ENCODE measurements at regions not wholly inside any gene's neighbourhood (a gene's known extent, or its start where the extent isn't known, plus 50 kb on each side); places are given as distances from the start of the nearest gene placed in this dataset.

DNA sequence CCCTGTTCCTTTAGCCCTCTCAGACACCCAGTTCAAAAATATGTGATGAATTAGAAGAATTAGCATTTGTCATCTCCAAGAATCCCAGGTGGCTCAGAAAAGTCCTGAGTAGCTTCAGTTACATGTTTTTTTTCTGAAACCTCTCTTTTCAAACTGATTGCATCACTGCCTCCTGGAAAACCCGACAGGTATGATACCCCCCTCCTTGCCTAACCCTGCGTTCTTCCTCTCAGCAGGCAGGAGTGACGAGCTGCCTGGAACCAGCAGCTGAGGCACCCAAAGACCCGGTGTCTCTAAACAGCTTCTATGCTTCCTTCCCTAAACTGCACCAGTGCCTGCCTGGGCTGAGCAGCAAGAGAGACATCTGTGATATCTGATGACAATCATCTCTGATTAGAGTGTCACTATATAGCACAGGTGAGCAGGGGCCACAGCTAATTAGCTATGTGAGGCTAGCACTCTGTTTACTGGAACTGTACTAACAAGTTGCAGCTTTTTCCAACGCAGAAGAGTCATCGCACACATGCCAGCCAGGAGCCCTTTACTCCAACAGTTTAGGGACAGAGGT, 376.4 kb upstream of the ATP5MC3 start:
- H3K36me3 Mint-ChIP-seq (ENCODE audit: low read depth, unreplicated experiment) = no peaks in the 10 kb centered on the region

DNA sequence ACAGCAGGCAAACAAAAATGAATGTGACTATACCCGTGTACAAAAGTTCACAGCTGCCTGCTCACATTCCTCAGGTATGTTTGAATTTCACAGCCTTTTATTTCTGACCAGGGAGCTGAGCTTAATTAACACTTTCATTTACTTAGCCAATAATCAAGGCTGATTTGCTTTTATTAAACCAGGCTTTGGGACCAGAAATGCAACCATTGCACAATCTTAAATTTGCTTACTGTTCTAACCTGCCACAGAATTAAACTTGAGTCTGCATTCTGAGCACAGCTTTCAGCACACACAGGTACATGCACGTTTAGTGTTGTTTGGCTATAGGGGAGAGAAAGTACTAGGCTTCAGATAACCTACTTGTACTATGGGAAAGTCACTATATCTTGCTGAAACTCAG, 372.4 kb upstream of the ATP5MC3 start:
- Histone ChIP-seq H3K27me3 (ENCODE audit: insufficient read depth, low read length) (no peaks in the 10 kb centered on the region), H3K79me2 (ENCODE audit: insufficient read depth, low read length) (no peaks in the 10 kb centered on the region), H3K9me3 (ENCODE audit: insufficient read depth, low read depth, low read length) (no peaks in the 10 kb centered on the region), H3K36me3 (ENCODE audit: insufficient read depth, low read length) (no peaks in the 10 kb centered on the region), H4K20me1 (ENCODE audit: insufficient read depth, low read length) (no peaks in the 10 kb centered on the region), H3K4me2 (ENCODE audit: low read length) (no peak overlapping the region), H3K4me3 (ENCODE audit: insufficient read depth, low read depth, low read length) (no peak overlapping the region), H3K27ac (ENCODE audit: low read depth, low read length) (no peak overlapping the region), H2AFZ (ENCODE audit: low read depth, low read length) (no peak overlapping the region), H3K9ac (ENCODE audit: low read length) (no peak overlapping the region), H3K4me1 (ENCODE audit: insufficient read depth, low read length) (no peaks in the 10 kb centered on the region)
- H3K36me3 Mint-ChIP-seq (ENCODE audit: low read depth, unreplicated experiment) = no peaks in the 10 kb centered on the region
- DNase-seq (ENCODE audit: low read depth) = no peak
- no peak overlapping the region for H3K4me3 Mint-ChIP-seq (ENCODE audit: unreplicated experiment)
- peaks cover 10% of the 10 kb centered on the region for H3K4me1 Mint-ChIP-seq (ENCODE audit: low read depth, unreplicated experiment)
- peaks cover 7% of the 10 kb centered on the region for H3K27me3 Mint-ChIP-seq (ENCODE audit: low read depth, unreplicated experiment)
- TF ChIP-seq EZH2 (IDR thresholded peaks at IDR 0.05; ENCODE audit: insufficient read depth, low read length) = no peak
- TF ChIP-seq, protein P1, sequence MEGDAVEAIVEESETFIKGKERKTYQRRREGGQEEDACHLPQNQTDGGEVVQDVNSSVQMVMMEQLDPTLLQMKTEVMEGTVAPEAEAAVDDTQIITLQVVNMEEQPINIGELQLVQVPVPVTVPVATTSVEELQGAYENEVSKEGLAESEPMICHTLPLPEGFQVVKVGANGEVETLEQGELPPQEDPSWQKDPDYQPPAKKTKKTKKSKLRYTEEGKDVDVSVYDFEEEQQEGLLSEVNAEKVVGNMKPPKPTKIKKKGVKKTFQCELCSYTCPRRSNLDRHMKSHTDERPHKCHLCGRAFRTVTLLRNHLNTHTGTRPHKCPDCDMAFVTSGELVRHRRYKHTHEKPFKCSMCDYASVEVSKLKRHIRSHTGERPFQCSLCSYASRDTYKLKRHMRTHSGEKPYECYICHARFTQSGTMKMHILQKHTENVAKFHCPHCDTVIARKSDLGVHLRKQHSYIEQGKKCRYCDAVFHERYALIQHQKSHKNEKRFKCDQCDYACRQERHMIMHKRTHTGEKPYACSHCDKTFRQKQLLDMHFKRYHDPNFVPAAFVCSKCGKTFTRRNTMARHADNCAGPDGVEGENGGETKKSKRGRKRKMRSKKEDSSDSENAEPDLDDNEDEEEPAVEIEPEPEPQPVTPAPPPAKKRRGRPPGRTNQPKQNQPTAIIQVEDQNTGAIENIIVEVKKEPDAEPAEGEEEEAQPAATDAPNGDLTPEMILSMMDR (IDR thresholded peaks at IDR 0.05; ENCODE audit: insufficient read depth, low read depth, low read length) = no peak
- no peaks in the 10 kb centered on the region for H3K9me3 Mint-ChIP-seq (ENCODE audit: unreplicated experiment)
- FAIRE-seq = no peak
- no peak overlapping the region for H3K27ac Mint-ChIP-seq (ENCODE audit: unreplicated experiment)

More for the DNA sequence above, 376.4 kb upstream of the ATP5MC3 start:
- H3K36me3 ChIP-seq (ENCODE audit: insufficient read depth, low read length) = no peaks in the 10 kb centered on the region
- Mint-ChIP-seq H3K4me3 (ENCODE audit: unreplicated experiment) (no peak overlapping the region), H3K27ac (ENCODE audit: unreplicated experiment) (no peak overlapping the region), H3K4me1 (ENCODE audit: low read depth, unreplicated experiment) (peaks cover 5% of the 10 kb centered on the region), H3K9me3 (ENCODE audit: unreplicated experiment) (no peaks in the 10 kb centered on the region), H3K27me3 (ENCODE audit: low read depth, unreplicated experiment) (peaks cover 7% of the 10 kb centered on the region)
- DNase-seq (ENCODE audit: low read depth) = no peak
- no peaks in the 10 kb centered on the region for H3K27me3 ChIP-seq (ENCODE audit: insufficient read depth, low read length)
- no peak overlapping the region for H2AFZ ChIP-seq (ENCODE audit: low read depth, low read length)
- H3K4me3 ChIP-seq (ENCODE audit: insufficient read depth, low read depth, low read length) = no peak overlapping the region
- H3K27ac ChIP-seq (ENCODE audit: low read depth, low read length) = no peak overlapping the region
- H3K9ac ChIP-seq (ENCODE audit: low read length) = no peak overlapping the region
- no peaks in the 10 kb centered on the region for H3K4me1 ChIP-seq (ENCODE audit: insufficient read depth, low read length)
- no peak for FAIRE-seq
- TF ChIP-seq EZH2 (IDR thresholded peaks at IDR 0.05; ENCODE audit: insufficient read depth, low read length) = no peak
- TF ChIP-seq, protein P1 (IDR thresholded peaks at IDR 0.05; ENCODE audit: insufficient read depth, low read depth, low read length) = no peak
- H3K79me2 ChIP-seq (ENCODE audit: insufficient read depth, low read length) = no peaks in the 10 kb centered on the region
- H3K9me3 ChIP-seq (ENCODE audit: insufficient read depth, low read depth, low read length) = no peaks in the 10 kb centered on the region
- H4K20me1 ChIP-seq (ENCODE audit: insufficient read depth, low read length) = no peaks in the 10 kb centered on the region
- no peak overlapping the region for H3K4me2 ChIP-seq (ENCODE audit: low read length)

DNA sequence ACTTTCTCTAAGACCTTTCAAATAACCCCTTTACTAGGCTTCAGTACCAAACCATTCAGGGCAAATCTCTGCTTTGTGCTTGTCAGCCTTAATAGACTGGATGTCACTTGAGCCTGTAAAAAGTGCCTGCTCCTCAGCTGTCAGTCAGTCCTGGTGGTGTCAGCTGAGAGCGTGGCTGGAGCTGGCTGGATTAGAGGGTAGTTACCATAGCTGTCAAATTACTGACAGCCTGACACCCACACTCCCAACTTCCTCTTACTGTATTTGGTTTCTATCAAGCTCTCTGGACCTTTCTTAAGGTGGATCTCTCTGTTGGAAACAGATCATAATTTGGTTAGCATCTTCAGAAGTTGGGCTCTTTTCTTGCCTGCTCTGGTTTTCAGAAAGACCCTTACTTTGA, 371.4 kb upstream of the ATP5MC3 start:
- Mint-ChIP-seq H3K36me3 (ENCODE audit: low read depth, unreplicated experiment) (no peaks in the 10 kb centered on the region), H3K4me1 (ENCODE audit: low read depth, unreplicated experiment) (peaks cover 10% of the 10 kb centered on the region), H3K9me3 (ENCODE audit: unreplicated experiment) (no peaks in the 10 kb centered on the region), H3K4me3 (ENCODE audit: unreplicated experiment) (no peak overlapping the region), H3K27ac (ENCODE audit: unreplicated experiment) (no peak overlapping the region), H3K27me3 (ENCODE audit: low read depth, unreplicated experiment) (peaks cover 7% of the 10 kb centered on the region)
- Histone ChIP-seq H3K27me3 (ENCODE audit: insufficient read depth, low read length) (no peaks in the 10 kb centered on the region), H4K20me1 (ENCODE audit: insufficient read depth, low read length) (no peaks in the 10 kb centered on the region), H2AFZ (ENCODE audit: low read depth, low read length) (no peak overlapping the region), H3K79me2 (ENCODE audit: insufficient read depth, low read length) (no peaks in the 10 kb centered on the region), H3K4me1 (ENCODE audit: insufficient read depth, low read length) (no peaks in the 10 kb centered on the region), H3K9me3 (ENCODE audit: insufficient read depth, low read depth, low read length) (no peaks in the 10 kb centered on the region), H3K4me2 (ENCODE audit: low read length) (no peak overlapping the region), H3K36me3 (ENCODE audit: insufficient read depth, low read length) (no peaks in the 10 kb centered on the region), H3K27ac (ENCODE audit: low read depth, low read length) (no peak overlapping the region), H3K9ac (ENCODE audit: low read length) (no peak overlapping the region), H3K4me3 (ENCODE audit: insufficient read depth, low read depth, low read length) (no peak overlapping the region)
- DNase-seq (ENCODE audit: low read depth) = no peak
- FAIRE-seq = no peak
- TF ChIP-seq, protein P1 (IDR thresholded peaks at IDR 0.05; ENCODE audit: insufficient read depth, low read depth, low read length) = no peak
- TF ChIP-seq EZH2 (IDR thresholded peaks at IDR 0.05; ENCODE audit: insufficient read depth, low read length) = no peak
